ENCODE measurements at regions not wholly inside any gene's neighbourhood (a gene's known extent, or its start where the extent isn't known, plus 50 kb on each side); places are given as distances from the start of the nearest gene placed in this dataset.

DNA sequence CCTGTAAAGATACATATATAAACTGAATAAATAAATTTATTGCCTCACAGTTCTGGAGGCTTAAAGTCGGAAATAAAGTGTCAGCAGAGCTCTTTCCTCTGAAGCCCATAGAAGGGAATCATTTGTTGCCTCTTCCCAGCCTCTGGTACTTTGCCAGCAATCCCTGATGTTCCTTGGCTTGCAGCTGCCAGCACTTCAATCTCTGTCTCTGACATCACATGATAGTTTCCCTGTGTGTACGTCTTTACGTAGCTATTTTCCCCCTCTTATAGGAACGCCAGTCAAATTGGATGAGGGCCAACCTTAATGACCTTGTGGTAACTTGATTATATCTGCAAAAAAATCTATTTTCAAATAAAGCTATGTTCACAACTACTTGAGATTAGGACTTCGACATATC lies 250.9 kb downstream of the LIG4 start:
- TF ChIP-seq, protein P1, sequence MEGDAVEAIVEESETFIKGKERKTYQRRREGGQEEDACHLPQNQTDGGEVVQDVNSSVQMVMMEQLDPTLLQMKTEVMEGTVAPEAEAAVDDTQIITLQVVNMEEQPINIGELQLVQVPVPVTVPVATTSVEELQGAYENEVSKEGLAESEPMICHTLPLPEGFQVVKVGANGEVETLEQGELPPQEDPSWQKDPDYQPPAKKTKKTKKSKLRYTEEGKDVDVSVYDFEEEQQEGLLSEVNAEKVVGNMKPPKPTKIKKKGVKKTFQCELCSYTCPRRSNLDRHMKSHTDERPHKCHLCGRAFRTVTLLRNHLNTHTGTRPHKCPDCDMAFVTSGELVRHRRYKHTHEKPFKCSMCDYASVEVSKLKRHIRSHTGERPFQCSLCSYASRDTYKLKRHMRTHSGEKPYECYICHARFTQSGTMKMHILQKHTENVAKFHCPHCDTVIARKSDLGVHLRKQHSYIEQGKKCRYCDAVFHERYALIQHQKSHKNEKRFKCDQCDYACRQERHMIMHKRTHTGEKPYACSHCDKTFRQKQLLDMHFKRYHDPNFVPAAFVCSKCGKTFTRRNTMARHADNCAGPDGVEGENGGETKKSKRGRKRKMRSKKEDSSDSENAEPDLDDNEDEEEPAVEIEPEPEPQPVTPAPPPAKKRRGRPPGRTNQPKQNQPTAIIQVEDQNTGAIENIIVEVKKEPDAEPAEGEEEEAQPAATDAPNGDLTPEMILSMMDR (conservative IDR thresholded peaks at IDR 0.05 in 1 of 2, IDR thresholded peaks at IDR 0.05 in 1 of 2; ENCODE audit: extremely low read depth in 1 of 2, insufficient read depth in 1 of 2, low read depth in 1 of 2, low read length in 2 of 2) = no peak
- TF ChIP-seq EZH2 (IDR thresholded peaks at IDR 0.05; ENCODE audit: borderline replicate concordance, low read length) = no peak
